ENCODE measurements at regions not wholly inside any gene's neighbourhood (a gene's known extent, or its start where the extent isn't known, plus 50 kb on each side); places are given as distances from the start of the nearest gene placed in this dataset.
"Not testable (repeated sequence)": the region's sequence is repeated elsewhere in the genome, so short reads cannot be mapped to it uniquely, and the experiment has no call there.

- no peak for DNase-seq
These were observed 267.8 kb upstream of the NDN start for GRCh38 chr15:23954931-23955330.

GRCh38 chr15:23983500-23984259 lies 296.6 kb upstream of the NDN start:
- DNase-seq: no peak

- no peak for DNase-seq
These were observed 307.2 kb upstream of the NDN start for GRCh38 chr15:23994273-23994672.

- DNase-seq: no peak
These were observed 311.0 kb upstream of the NDN start for GRCh38 chr15:23998056-23998455.

GRCh38 chr15:24008476-24008875 lies 321.4 kb upstream of the NDN start:
- no peak for DNase-seq

- DNase-seq: no peak
These were observed 330.4 kb upstream of the NDN start for GRCh38 chr15:24017470-24017869.

- no peak for DNase-seq
These were observed 352.6 kb upstream of the NDN start for GRCh38 chr15:24039683-24040082.

- no peak for DNase-seq
These were observed 367.6 kb upstream of the NDN start for GRCh38 chr15:24054547-24055245.

- no peak for DNase-seq
These were observed 380.8 kb upstream of the NDN start for GRCh38 chr15:24067733-24068501.

- no peak for DNase-seq
These were observed 388.4 kb upstream of the NDN start for GRCh38 chr15:24075420-24076089.

- no peak for DNase-seq
These were observed 389.1 kb upstream of the NDN start for GRCh38 chr15:24076090-24076784.

- DNase-seq: no peak
These were observed 391.4 kb upstream of the NDN start for GRCh38 chr15:24078310-24079029.

GRCh38 chr15:24088941-24089340 lies 401.8 kb upstream of the NDN start:
- DNase-seq: not testable (repeated sequence)

GRCh38 chr15:24101503-24101902 lies 414.4 kb upstream of the NDN start:
- DNase-seq: not testable (repeated sequence)

- DNase-seq: not testable (repeated sequence)
These were observed 420.4 kb upstream of the NDN start for GRCh38 chr15:24107524-24107923.

- not testable (repeated sequence) for DNase-seq
These were observed 420.8 kb upstream of the NDN start for GRCh38 chr15:24107948-24108347.

- not testable (repeated sequence) for DNase-seq
These were observed 421.2 kb upstream of the NDN start for GRCh38 chr15:24108349-24108748.

GRCh38 chr15:24139622-24140021 lies 452.5 kb upstream of the NDN start:
- DNase-seq: not testable (repeated sequence)

- not testable (repeated sequence) for DNase-seq
These were observed 458.0 kb upstream of the NDN start for GRCh38 chr15:24145070-24145469.

- no peak for DNase-seq
These were observed 459.1 kb upstream of the NDN start for GRCh38 chr15:24146251-24146650.

- no peak for DNase-seq
These were observed 463.4 kb upstream of the NDN start for GRCh38 chr15:24150542-24150941.
